Testis (tissue), 2 donors: ENCODE measurements at regions not wholly inside any gene's neighbourhood (a gene's known extent, or its start where the extent isn't known, plus 50 kb on each side); places are given as distances from the start of the nearest gene placed in this dataset.

Source experiments
- DNase-seq: peaks from one replicate; pipeline ENCODE4 v3.0.0-alpha.2; 2019
- H3K27ac ChIP-seq, 2 donors: fragments of 200-600 bp; sonication (generic); one replicate each; pipeline ENCODE4 v1.5.1; 2019
- H3K27me3 ChIP-seq: fragments of 200-600 bp; sonication (generic); one replicate; pipeline ENCODE4 v1.5.1; 2019
- H3K36me3 ChIP-seq: fragments of 200-600 bp; sonication (generic); one replicate; pipeline ENCODE4 v1.5.1; 2017; ENCODE audit warnings: low read depth; ENCODE audit errors: missing control alignments
- H3K4me1 ChIP-seq: fragments of 200-600 bp; sonication (generic); one replicate; pipeline ENCODE4 v1.5.1; 2019
- H3K4me3 ChIP-seq, 2 donors: fragments of 200-600 bp; sonication (generic); one replicate each; pipeline ENCODE4 v1.5.1; 2017 to 2019
- H3K9me3 ChIP-seq: fragments of 200-600 bp; sonication (generic); one replicate; pipeline ENCODE4 v1.5.1; 2017
- POLR2A ChIP-seq: fragments of 450-650 bp; IDR thresholded peaks from one replicate; pipeline ENCODE4 v1.6.1; 2017; ENCODE audit warnings: antibody characterized with exemption, mild to moderate bottlenecking, moderate library complexity
- WGBS, 2 donors: methylation state at CpG; one replicate each; pipeline ENCODE4 v1.1.5; 2018; 5-methylcytosine and 5-hydroxymethylcytosine counted together
- intact Hi-C: fragments of 100-400 bp; cut with DNase I; formaldehyde crosslinking; loops from one replicate; pipeline ENCODE4 v1.15.1; 2023; ENCODE audit warnings: low total_unique reads
- TF ChIP-seq, protein P1 (sequence below), 3 experiments: fragments of 450-650 bp in 2 of 3; fragments of 200-600 bp in 1 of 3; sonication (generic) in 1 of 3; IDR thresholded peaks; one replicate each; pipeline ENCODE4 v1.5.1; 2016 to 2019; ENCODE audit warnings: antibody characterized with exemption in 3 of 3, mild to moderate bottlenecking in 2 of 3, moderate library complexity in 1 of 3

DNA sequence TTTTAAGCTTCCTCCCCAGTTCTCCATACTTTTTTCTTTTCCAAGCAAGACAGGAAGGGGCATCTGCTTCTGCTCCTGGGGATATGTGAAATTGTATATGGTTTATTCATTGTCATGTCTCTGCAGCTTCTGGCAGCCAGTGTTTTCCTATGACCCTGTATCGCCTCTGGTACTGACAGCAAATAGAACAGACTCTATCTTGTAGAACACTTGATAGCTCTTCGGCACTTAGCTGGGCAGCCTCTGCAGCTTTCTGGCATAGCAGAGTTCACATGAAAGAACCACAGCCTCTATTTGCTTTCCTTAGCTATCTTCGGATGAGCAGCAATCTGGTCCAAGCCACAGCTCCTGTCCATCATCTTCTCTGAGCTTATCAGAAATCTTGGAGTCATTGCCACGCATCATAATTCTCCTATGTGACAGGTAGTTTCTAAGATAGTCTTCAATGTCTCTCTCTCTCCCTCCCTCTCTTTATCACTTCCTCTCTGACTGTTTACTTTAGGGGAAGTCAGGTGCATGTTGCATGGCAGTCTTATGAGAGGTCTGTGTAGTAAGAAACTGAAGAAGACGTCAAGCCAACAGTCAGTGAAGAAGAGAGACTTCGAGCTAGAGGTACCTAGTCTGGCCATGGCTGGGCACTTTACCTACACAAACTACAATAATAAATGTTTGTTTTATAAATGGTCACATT, 627.7 kb upstream of the CDH2 start:
- intact Hi-C loops, result no loop called here
- no peaks in the 10 kb centered on the region for H3K36me3 ChIP-seq
- no peaks in the 10 kb centered on the region for H3K27me3 ChIP-seq
- no peaks in the 10 kb centered on the region for H3K9me3 ChIP-seq
- WGBS, 2 donors, result 79 to 80% methylated on average over 6 of the region's 6 CpGs
- H3K4me3 ChIP-seq, result no peak overlapping the region
- no peaks in the 10 kb centered on the region for H3K4me1 ChIP-seq
- DNase-seq, result no peak
- no peak overlapping the region for H3K27ac ChIP-seq
- TF ChIP-seq, protein P1, sequence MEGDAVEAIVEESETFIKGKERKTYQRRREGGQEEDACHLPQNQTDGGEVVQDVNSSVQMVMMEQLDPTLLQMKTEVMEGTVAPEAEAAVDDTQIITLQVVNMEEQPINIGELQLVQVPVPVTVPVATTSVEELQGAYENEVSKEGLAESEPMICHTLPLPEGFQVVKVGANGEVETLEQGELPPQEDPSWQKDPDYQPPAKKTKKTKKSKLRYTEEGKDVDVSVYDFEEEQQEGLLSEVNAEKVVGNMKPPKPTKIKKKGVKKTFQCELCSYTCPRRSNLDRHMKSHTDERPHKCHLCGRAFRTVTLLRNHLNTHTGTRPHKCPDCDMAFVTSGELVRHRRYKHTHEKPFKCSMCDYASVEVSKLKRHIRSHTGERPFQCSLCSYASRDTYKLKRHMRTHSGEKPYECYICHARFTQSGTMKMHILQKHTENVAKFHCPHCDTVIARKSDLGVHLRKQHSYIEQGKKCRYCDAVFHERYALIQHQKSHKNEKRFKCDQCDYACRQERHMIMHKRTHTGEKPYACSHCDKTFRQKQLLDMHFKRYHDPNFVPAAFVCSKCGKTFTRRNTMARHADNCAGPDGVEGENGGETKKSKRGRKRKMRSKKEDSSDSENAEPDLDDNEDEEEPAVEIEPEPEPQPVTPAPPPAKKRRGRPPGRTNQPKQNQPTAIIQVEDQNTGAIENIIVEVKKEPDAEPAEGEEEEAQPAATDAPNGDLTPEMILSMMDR (IDR thresholded peaks at IDR 0.05), result no peak
- no peak for TF ChIP-seq POLR2A

DNA sequence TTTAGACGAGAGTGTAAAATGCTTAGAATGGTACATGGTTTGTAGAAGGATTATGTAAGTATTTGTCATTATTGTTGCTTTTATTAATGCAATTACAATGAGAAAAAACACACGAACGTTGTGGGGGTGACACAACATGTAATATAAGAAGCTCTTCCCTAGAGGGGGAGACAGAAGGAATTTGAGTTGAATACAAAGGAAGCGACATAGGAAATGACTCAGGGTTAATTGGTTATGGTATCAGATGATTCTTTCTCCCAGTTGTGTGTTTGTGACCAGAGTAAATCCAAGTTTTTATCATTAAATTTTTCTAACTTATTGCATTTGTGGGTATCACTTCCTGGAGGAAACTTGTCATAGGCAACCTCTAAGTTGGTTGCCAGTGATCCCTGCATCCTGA, 625.6 kb upstream of the CDH2 start:
- Histone ChIP-seq H3K36me3 (no peaks in the 10 kb centered on the region), H3K27me3 (no peaks in the 10 kb centered on the region), H3K27ac (no peak overlapping the region), H3K4me3 (no peak overlapping the region), H3K4me1 (no peaks in the 10 kb centered on the region), H3K9me3 (no peaks in the 10 kb centered on the region)
- no peak for TF ChIP-seq POLR2A
- TF ChIP-seq, protein P1 (IDR thresholded peaks at IDR 0.05), result no peak
- DNase-seq, result no peak
- WGBS, 2 donors, result 71 to 74% methylated on average over 4 of the region's 4 CpGs
- intact Hi-C loops, result no loop called here

DNA sequence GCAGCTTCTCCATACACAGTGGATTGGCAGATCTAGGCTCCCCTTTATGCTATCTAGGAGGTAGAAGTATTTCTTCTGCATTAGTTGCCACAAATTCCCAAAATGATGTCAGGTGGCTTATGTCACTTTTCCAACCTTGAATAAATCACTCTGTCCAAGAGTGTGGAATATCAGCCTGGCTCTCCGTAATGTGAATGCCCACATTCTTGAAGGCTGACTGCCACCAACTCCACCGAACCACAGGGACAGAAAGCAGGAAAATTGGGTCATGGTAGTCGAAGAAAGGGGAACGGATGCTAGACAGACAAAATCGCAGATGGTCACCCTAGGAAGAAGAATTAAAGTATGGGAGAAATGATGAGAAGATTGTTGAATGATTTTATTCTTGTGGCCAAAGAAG, 624.9 kb upstream of the CDH2 start:
- no peaks in the 10 kb centered on the region for H3K27me3 ChIP-seq
- H3K4me3 ChIP-seq, result no peak overlapping the region
- no peaks in the 10 kb centered on the region for H3K9me3 ChIP-seq
- H3K36me3 ChIP-seq, result no peaks in the 10 kb centered on the region
- H3K4me1 ChIP-seq, result no peaks in the 10 kb centered on the region
- TF ChIP-seq, protein P1 (IDR thresholded peaks at IDR 0.05), result no peak
- TF ChIP-seq POLR2A, result no peak
- DNase-seq, result no peak
- intact Hi-C loops, result no loop called here
- WGBS, 2 donors, result 94 to 96% methylated on average over 5 of the region's 5 CpGs
- no peak overlapping the region for H3K27ac ChIP-seq

DNA sequence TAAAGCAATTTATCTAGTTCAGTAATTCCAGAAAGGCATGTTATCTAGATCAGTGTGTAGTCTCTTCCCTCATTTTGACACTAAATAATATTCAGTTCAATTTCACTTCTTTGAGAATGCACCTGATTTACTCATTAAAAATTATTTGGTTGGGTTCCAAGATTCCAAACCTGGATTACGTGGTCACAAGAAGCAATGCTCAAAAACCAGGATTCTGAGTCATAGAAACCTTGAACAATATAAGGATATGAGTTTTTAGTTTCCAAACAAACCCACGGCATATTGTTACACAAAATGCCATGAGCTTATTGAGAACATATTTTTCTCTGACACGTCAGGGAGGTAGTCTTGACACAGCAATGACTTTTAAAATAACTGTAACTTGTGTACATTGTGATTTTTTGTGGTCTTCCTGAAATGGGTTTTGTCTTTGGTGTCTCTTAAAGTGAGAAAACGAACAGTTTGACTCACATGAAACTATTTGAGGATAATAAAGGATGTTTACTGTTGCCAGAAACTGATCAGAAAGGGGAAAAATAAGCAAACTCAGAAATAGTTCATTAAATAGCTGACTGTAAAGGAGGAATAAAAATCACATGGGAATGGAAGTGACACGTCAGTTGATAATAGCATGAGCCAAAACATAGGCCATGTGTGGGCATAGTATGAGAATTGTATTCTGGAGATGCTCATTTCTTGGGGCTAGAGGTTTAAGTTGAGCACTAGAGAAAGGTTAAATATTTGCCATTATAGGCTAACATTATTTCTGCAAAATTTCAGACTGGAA, 617.7 kb upstream of the CDH2 start:
- H3K27me3 ChIP-seq, result no peaks in the 10 kb centered on the region
- no peak for DNase-seq
- H3K9me3 ChIP-seq, result no peaks in the 10 kb centered on the region
- no peaks in the 10 kb centered on the region for H3K4me1 ChIP-seq
- H3K4me3 ChIP-seq, result no peak overlapping the region
- H3K36me3 ChIP-seq, result no peaks in the 10 kb centered on the region
- intact Hi-C loops, result no loop called here
- WGBS, 2 donors, result 67 to 77% methylated on average over 5 of the region's 5 CpGs
- TF ChIP-seq, protein P1 (IDR thresholded peaks at IDR 0.05), result no peak
- no peak for TF ChIP-seq POLR2A
- no peak overlapping the region for H3K27ac ChIP-seq
